ENCODE measurements at regions not wholly inside any gene's neighbourhood (a gene's known extent, or its start where the extent isn't known, plus 50 kb on each side); places are given as distances from the start of the nearest gene placed in this dataset.
A peak's percentile ranks its signal among the peaks of the same experiment; 100 is the strongest.

DNA sequence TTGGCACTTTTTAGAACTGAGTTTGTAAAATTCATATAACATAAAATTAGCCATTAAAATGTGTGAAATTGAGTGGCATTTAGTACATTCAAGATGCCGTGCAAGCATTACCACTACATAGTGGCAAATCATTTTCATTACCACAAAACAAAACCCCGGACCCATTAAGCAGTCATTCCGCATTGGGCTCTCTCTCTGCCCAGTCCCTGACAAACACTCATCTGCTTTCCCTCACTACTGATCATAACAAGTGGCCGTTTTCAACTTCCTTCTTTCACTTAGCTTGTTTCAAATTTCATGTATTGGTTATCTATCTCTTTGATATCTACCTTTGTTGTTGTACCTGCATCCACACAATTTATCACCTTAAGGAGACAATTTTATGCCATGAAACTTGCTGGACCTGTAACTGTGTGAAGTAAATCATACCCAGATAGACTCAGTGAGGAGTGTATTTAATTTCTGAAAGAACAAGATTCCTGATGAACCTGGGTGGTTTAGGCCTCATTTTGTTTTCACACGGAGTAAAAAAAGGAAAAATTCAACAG lies 202.1 kb downstream of the OR13H1 start:
- no peak overlapping the region for H3K4me3 ChIP-seq (replicated peaks; ENCODE audit: insufficient read depth, low read length)
- H3K27ac ChIP-seq (replicated peaks): peak overlapping the region; percentile 90
- DNase-seq (ENCODE audit: low read depth in 1 of 2, low spot score in 1 of 2): no peak
- TF ChIP-seq GABPA (IDR thresholded peaks at IDR 0.05; ENCODE audit: low read depth) (no peak), SPI1 (IDR thresholded peaks at IDR 0.05; ENCODE audit: borderline replicate concordance, low read depth) (no peak), POLR2AphosphoS5 (IDR thresholded peaks at IDR 0.05; ENCODE audit: low read depth) (no peak)
- TF ChIP-seq, protein P1, sequence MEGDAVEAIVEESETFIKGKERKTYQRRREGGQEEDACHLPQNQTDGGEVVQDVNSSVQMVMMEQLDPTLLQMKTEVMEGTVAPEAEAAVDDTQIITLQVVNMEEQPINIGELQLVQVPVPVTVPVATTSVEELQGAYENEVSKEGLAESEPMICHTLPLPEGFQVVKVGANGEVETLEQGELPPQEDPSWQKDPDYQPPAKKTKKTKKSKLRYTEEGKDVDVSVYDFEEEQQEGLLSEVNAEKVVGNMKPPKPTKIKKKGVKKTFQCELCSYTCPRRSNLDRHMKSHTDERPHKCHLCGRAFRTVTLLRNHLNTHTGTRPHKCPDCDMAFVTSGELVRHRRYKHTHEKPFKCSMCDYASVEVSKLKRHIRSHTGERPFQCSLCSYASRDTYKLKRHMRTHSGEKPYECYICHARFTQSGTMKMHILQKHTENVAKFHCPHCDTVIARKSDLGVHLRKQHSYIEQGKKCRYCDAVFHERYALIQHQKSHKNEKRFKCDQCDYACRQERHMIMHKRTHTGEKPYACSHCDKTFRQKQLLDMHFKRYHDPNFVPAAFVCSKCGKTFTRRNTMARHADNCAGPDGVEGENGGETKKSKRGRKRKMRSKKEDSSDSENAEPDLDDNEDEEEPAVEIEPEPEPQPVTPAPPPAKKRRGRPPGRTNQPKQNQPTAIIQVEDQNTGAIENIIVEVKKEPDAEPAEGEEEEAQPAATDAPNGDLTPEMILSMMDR (IDR thresholded peaks at IDR 0.05; ENCODE audit: insufficient read depth, low read length): no peak
- TF ChIP-seq, protein P2, sequence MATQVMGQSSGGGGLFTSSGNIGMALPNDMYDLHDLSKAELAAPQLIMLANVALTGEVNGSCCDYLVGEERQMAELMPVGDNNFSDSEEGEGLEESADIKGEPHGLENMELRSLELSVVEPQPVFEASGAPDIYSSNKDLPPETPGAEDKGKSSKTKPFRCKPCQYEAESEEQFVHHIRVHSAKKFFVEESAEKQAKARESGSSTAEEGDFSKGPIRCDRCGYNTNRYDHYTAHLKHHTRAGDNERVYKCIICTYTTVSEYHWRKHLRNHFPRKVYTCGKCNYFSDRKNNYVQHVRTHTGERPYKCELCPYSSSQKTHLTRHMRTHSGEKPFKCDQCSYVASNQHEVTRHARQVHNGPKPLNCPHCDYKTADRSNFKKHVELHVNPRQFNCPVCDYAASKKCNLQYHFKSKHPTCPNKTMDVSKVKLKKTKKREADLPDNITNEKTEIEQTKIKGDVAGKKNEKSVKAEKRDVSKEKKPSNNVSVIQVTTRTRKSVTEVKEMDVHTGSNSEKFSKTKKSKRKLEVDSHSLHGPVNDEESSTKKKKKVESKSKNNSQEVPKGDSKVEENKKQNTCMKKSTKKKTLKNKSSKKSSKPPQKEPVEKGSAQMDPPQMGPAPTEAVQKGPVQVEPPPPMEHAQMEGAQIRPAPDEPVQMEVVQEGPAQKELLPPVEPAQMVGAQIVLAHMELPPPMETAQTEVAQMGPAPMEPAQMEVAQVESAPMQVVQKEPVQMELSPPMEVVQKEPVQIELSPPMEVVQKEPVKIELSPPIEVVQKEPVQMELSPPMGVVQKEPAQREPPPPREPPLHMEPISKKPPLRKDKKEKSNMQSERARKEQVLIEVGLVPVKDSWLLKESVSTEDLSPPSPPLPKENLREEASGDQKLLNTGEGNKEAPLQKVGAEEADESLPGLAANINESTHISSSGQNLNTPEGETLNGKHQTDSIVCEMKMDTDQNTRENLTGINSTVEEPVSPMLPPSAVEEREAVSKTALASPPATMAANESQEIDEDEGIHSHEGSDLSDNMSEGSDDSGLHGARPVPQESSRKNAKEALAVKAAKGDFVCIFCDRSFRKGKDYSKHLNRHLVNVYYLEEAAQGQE (IDR thresholded peaks at IDR 0.05; ENCODE audit: insufficient replicate concordance, low read depth): no peak
- H3K27me3 ChIP-seq (ENCODE audit: insufficient read depth, poor library complexity, severe bottlenecking): no peaks in the 10 kb centered on the region

DNA sequence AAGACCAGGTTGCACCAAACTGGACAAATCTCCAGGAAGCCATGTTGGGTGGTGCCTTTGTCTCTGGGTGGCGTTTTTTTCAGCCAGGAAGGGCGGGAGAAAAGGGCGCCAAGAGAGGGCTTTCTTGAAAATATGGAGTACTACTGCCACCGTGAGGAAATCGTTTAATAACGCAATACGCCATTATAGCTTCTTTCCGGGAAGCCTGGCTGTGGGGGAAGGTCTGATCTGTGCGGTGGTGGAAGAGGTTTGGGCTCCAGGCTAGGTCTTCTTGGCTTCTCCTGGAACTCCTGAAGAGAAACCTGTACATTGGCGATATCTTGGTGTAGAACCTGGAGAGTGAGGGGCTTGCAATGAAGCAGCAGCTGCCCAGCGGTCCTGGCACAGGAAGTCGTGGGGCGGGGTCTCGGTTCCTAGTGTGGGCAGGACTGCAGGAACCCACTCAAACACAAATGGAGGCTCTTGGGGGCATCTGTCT lies 202.7 kb downstream of the OR13H1 start:
- DNase-seq (ENCODE audit: low read depth in 1 of 2, low spot score in 1 of 2): peak in 1 of 2 experiments; percentile 80
- Histone ChIP-seq H3K4me3 (replicated peaks; ENCODE audit: insufficient read depth, low read length) (no peak overlapping the region), H3K27me3 (ENCODE audit: insufficient read depth, poor library complexity, severe bottlenecking) (no peaks in the 10 kb centered on the region), H3K27ac (replicated peaks) (peak overlapping the region; percentile 90)
- no peak for TF ChIP-seq GABPA (IDR thresholded peaks at IDR 0.05; ENCODE audit: low read depth)
- TF ChIP-seq, protein P1 (IDR thresholded peaks at IDR 0.05; ENCODE audit: insufficient read depth, low read length): no peak
- no peak for TF ChIP-seq POLR2AphosphoS5 (IDR thresholded peaks at IDR 0.05; ENCODE audit: low read depth)
- TF ChIP-seq, protein P2 (IDR thresholded peaks at IDR 0.05; ENCODE audit: insufficient replicate concordance, low read depth): no peak

DNA sequence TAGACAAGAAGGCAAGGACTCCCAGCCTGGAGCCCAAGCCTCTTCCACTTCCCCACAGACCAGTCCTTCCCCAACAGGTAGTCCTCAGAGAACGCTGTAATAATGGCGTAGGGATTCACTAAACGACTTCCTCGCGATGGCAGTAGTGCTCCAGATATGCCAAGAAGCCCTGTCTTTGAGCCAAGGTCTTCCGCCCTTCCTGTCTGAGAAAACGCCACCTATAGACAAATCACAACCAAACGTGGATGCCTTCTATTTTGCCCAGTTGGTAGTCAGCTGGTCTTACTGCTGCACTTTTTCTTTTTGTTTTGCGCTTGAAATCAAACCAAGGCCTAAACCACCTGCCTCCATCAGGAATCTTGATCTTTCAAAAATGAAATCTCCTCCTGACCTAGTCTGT lies 203.3 kb downstream of the OR13H1 start:
- Histone ChIP-seq H3K27ac (replicated peaks) (peak overlapping the region; percentile 90), H3K27me3 (ENCODE audit: insufficient read depth, poor library complexity, severe bottlenecking) (no peaks in the 10 kb centered on the region), H3K4me3 (replicated peaks; ENCODE audit: insufficient read depth, low read length) (no peak overlapping the region)
- DNase-seq (ENCODE audit: low read depth in 1 of 2, low spot score in 1 of 2): peak in 1 of 2 experiments; percentile 80
- TF ChIP-seq, protein P2 (IDR thresholded peaks at IDR 0.05; ENCODE audit: insufficient replicate concordance, low read depth): no peak
- TF ChIP-seq POLR2AphosphoS5 (IDR thresholded peaks at IDR 0.05; ENCODE audit: low read depth): no peak
- TF ChIP-seq SPI1 (IDR thresholded peaks at IDR 0.05; ENCODE audit: borderline replicate concordance, low read depth): no peak
- TF ChIP-seq, protein P1 (IDR thresholded peaks at IDR 0.05; ENCODE audit: insufficient read depth, low read length): no peak
- no peak for TF ChIP-seq GABPA (IDR thresholded peaks at IDR 0.05; ENCODE audit: low read depth)
